Neural cell (in vitro differentiated cells): ENCODE measurements at regions not wholly inside any gene's neighbourhood (a gene's known extent, or its start where the extent isn't known, plus 50 kb on each side); places are given as distances from the start of the nearest gene placed in this dataset.
"Not testable (repeated sequence)": the region's sequence is repeated elsewhere in the genome, so short reads cannot be mapped to it uniquely, and the experiment has no call there.

Experiments used
- H2AFZ ChIP-seq: fragments of 200-600, 300-800 bp; sonication (generic), shearing (Covaris generic); 2 replicates; pipeline ENCODE4 v1.6.0; 2014; ENCODE audit warnings: low read depth, mild to moderate bottlenecking, antibody characterized with exemption, low read length, moderate library complexity
- H3F3A ChIP-seq: fragments of 200-600 bp; shearing (Covaris generic); 2 replicates; pipeline ENCODE4 v1.6.1; 2016; ENCODE audit warnings: mild to moderate bottlenecking, moderate library complexity, mixed read lengths, antibody characterized with exemption, low read length; ENCODE audit not compliant: insufficient read depth, poor library complexity, severe bottlenecking
- H3K27ac ChIP-seq: fragments of 200-600, 300-800 bp; sonication (generic), shearing (Covaris generic); 2 replicates; pipeline ENCODE4 v1.5.1; 2014; ENCODE audit warnings: mild to moderate bottlenecking, low read length, moderate library complexity
- H3K27me3 ChIP-seq: fragments of 300-800, 200-600 bp; sonication (generic), shearing (Covaris generic); 2 replicates; pipeline ENCODE4 v1.6.0; 2014; ENCODE audit warnings: mild to moderate bottlenecking, low read depth, low read length, moderate library complexity; ENCODE audit not compliant: insufficient read depth
- H3K36me3 ChIP-seq: fragments of 300-800, 200-600 bp; sonication (generic), shearing (Covaris generic); 2 replicates; pipeline ENCODE4 v1.5.1; 2014; ENCODE audit warnings: mild to moderate bottlenecking, antibody characterized with exemption, low read length, moderate library complexity; ENCODE audit not compliant: insufficient read depth
- H3K4me2 ChIP-seq: fragments of 300-800, 200-600 bp; sonication (generic), shearing (Covaris generic); 2 replicates; pipeline ENCODE4 v1.6.0; 2014; ENCODE audit warnings: mild to moderate bottlenecking, low read length
- H3K4me3 ChIP-seq: fragments of 300-800, 200-600 bp; sonication (generic), shearing (Covaris generic); 2 replicates; pipeline ENCODE4 v1.5.1; 2014; ENCODE audit warnings: mild to moderate bottlenecking, low read length, moderate library complexity
- H3K79me2 ChIP-seq: fragments of 200-600 bp; shearing (Covaris generic); replicated peaks from 2 replicates; pipeline ENCODE4 v1.6.0; 2014; ENCODE audit warnings: mild to moderate bottlenecking, low read length, moderate library complexity; ENCODE audit not compliant: insufficient read depth
- H3K9ac ChIP-seq: fragments of 300-800, 200-600 bp; sonication (generic), shearing (Covaris generic); 2 replicates; pipeline ENCODE4 v1.6.1; 2016; ENCODE audit warnings: mild to moderate bottlenecking, low read length, mixed read lengths
- H3K9me2 ChIP-seq: fragments of 200-600 bp; shearing (Covaris generic); 2 replicates; pipeline ENCODE4 v1.6.1; 2016; ENCODE audit warnings: mild to moderate bottlenecking, low read length, mixed read lengths; ENCODE audit not compliant: insufficient read depth
- H3K9me3 ChIP-seq: fragments of 200-600, 300-800 bp; sonication (generic), shearing (Covaris generic); 2 replicates; pipeline ENCODE4 v1.6.1; 2016; ENCODE audit warnings: mild to moderate bottlenecking, mixed run types, low read length, moderate library complexity, mixed read lengths
- H4K20me1 ChIP-seq: fragments of 200-600 bp; shearing (Covaris generic); 2 replicates; pipeline ENCODE4 v1.6.1; 2016; ENCODE audit warnings: mild to moderate bottlenecking, mixed run types; ENCODE audit not compliant: insufficient read depth
- EP300 ChIP-seq: fragments of 450-650 bp; conservative IDR thresholded peaks from 2 replicates; pipeline ENCODE4 v1.6.1; 2014; ENCODE audit warnings: antibody characterized with exemption, mild to moderate bottlenecking, moderate library complexity; ENCODE audit not compliant: poor library complexity, severe bottlenecking
- EZH2 ChIP-seq: fragments of 200-600, 300-800 bp; shearing (Covaris generic), sonication (generic); IDR thresholded peaks from 2 replicates; pipeline ENCODE4 v1.6.1; 2014; ENCODE audit warnings: antibody characterized with exemption, low read length, borderline replicate concordance, mild to moderate bottlenecking; ENCODE audit not compliant: insufficient read depth, poor library complexity, severe bottlenecking
- MXI1 ChIP-seq: fragments of 450-650 bp; conservative IDR thresholded peaks from 2 replicates; pipeline ENCODE4 v1.6.1; 2014; ENCODE audit warnings: antibody characterized with exemption, mild to moderate bottlenecking; ENCODE audit not compliant: poor library complexity, severe bottlenecking
- POLR2AphosphoS5 ChIP-seq: IDR thresholded peaks from 2 replicates; pipeline ENCODE4 v1.6.1; 2012
- RAD21 ChIP-seq: fragments of 450-650 bp; conservative IDR thresholded peaks from 2 replicates; pipeline ENCODE4 v1.6.1; 2014; ENCODE audit warnings: antibody characterized with exemption, mild to moderate bottlenecking, moderate library complexity
- SMC3 ChIP-seq: fragments of 450-650 bp; conservative IDR thresholded peaks from 2 replicates; pipeline ENCODE4 v1.6.1; 2014; ENCODE audit warnings: antibody characterized with exemption, mild to moderate bottlenecking, moderate library complexity; ENCODE audit not compliant: poor library complexity
- TAF1 ChIP-seq: IDR thresholded peaks from 2 replicates; pipeline ENCODE4 v1.6.1; 2012; ENCODE audit warnings: low read depth
- TF ChIP-seq, protein P1 (sequence below): IDR thresholded peaks from 2 replicates; pipeline ENCODE4 v1.6.1; 2012; ENCODE audit warnings: borderline replicate concordance
- TF ChIP-seq, protein P2 (sequence below): fragments of 450-650 bp; IDR thresholded peaks from 2 replicates; pipeline ENCODE4 v1.5.1; 2014; ENCODE audit warnings: antibody characterized with exemption, mild to moderate bottlenecking, moderate library complexity; ENCODE audit not compliant: poor library complexity, severe bottlenecking

DNA sequence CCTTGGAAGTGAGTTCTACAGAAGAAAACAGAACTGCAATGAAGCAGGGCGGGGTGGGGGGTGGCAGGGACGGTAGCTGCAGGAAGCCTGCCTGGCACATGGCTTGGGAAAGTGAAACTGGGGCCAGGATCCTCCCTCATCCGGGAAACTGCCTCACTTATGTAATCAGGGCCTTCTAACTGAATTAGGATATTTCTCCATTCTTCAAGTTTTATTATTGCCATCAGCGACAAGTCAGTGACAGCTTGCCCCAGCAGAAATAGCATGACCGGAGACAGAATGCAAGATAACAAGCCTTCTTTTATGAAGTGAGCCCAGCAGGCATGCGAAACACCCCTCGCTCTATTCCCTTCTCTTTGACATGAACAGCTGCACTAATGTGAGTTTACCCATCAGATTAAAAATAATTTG, 77.5 kb upstream of the CACUL1 start:
- Histone ChIP-seq H3F3A (no peaks in the 10 kb centered on the region), H3K9me2 (no peaks in the 10 kb centered on the region), H2AFZ (no peak overlapping the region), H3K27ac (no peak overlapping the region), H3K27me3 (no peaks in the 10 kb centered on the region), H3K79me2 (no peaks in the 10 kb centered on the region), H3K9ac (no peak overlapping the region), H4K20me1 (no peaks in the 10 kb centered on the region), H3K4me2 (no peak overlapping the region), H3K9me3 (no peaks in the 10 kb centered on the region), H3K36me3 (no peaks in the 10 kb centered on the region), H3K4me3 (no peak overlapping the region)
- TF ChIP-seq EZH2 (no peak), TAF1 (no peak), MXI1 (no peak), SMC3 (no peak), RAD21 (no peak), POLR2AphosphoS5 (no peak), EP300 (no peak)
- TF ChIP-seq, protein P1, sequence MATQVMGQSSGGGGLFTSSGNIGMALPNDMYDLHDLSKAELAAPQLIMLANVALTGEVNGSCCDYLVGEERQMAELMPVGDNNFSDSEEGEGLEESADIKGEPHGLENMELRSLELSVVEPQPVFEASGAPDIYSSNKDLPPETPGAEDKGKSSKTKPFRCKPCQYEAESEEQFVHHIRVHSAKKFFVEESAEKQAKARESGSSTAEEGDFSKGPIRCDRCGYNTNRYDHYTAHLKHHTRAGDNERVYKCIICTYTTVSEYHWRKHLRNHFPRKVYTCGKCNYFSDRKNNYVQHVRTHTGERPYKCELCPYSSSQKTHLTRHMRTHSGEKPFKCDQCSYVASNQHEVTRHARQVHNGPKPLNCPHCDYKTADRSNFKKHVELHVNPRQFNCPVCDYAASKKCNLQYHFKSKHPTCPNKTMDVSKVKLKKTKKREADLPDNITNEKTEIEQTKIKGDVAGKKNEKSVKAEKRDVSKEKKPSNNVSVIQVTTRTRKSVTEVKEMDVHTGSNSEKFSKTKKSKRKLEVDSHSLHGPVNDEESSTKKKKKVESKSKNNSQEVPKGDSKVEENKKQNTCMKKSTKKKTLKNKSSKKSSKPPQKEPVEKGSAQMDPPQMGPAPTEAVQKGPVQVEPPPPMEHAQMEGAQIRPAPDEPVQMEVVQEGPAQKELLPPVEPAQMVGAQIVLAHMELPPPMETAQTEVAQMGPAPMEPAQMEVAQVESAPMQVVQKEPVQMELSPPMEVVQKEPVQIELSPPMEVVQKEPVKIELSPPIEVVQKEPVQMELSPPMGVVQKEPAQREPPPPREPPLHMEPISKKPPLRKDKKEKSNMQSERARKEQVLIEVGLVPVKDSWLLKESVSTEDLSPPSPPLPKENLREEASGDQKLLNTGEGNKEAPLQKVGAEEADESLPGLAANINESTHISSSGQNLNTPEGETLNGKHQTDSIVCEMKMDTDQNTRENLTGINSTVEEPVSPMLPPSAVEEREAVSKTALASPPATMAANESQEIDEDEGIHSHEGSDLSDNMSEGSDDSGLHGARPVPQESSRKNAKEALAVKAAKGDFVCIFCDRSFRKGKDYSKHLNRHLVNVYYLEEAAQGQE, result no peak
- TF ChIP-seq, protein P2, sequence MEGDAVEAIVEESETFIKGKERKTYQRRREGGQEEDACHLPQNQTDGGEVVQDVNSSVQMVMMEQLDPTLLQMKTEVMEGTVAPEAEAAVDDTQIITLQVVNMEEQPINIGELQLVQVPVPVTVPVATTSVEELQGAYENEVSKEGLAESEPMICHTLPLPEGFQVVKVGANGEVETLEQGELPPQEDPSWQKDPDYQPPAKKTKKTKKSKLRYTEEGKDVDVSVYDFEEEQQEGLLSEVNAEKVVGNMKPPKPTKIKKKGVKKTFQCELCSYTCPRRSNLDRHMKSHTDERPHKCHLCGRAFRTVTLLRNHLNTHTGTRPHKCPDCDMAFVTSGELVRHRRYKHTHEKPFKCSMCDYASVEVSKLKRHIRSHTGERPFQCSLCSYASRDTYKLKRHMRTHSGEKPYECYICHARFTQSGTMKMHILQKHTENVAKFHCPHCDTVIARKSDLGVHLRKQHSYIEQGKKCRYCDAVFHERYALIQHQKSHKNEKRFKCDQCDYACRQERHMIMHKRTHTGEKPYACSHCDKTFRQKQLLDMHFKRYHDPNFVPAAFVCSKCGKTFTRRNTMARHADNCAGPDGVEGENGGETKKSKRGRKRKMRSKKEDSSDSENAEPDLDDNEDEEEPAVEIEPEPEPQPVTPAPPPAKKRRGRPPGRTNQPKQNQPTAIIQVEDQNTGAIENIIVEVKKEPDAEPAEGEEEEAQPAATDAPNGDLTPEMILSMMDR, result no peak

DNA sequence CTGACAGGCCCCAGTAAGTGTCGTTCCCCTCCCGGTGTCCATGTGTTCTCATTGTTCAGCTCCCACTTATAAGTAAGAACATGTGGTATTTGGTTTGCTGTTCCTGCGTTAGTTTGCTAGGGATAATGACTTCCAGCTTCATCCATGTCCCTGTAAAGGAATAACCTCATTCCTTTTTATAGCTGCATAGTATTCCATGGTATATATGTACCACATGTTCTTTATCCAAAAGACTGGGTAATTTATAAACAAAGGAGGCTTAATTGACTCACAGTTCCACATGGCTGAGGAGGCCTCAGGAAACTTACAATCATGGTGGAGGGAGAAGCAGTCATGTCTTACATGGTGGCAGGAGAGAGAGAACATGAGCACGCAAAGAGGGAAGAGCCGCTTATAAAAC, 79.6 kb upstream of the CACUL1 start:
- not testable (repeated sequence) for H2AFZ ChIP-seq, H3K36me3 ChIP-seq, H3K9me2 ChIP-seq, H3K27me3 ChIP-seq, H4K20me1 ChIP-seq, H3K27ac ChIP-seq, H3F3A ChIP-seq, H3K4me3 ChIP-seq, H3K79me2 ChIP-seq, H3K9me3 ChIP-seq, H3K9ac ChIP-seq, H3K4me2 ChIP-seq

DNA sequence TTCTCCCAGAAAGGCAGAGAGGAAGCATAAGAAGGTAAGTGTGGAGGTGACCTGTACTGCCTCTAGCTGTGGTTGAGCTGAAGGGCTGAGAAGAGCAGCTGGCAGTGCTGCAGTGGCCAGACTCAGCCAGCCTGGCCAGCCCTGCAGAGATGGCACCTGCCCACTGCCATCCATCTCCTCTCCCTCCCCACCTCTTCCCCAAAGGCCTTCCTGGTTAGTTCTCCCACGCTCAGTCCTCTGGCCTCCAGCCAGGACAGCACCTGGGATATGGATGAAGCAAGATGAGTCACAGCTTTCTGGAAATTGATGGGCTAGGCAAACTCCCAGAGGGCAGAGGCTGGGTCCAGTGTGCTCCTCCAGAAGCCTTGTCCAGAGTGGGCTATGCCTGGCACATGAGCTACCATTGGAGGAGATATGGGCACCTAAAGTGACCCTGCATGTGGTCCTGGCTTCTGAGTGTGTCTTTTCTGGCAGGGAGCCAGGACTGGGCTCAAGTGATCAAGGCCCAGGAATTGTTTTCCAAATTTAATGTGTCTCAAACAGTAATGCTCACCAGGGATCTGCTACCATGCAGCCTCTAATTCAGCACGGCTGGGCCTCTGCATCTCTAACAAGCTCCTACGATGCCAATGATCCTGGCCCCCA, 81.0 kb upstream of the CACUL1 start:
- Histone ChIP-seq H3K36me3 (no peaks in the 10 kb centered on the region), H3F3A (no peaks in the 10 kb centered on the region), H3K4me2 (no peak overlapping the region), H3K27ac (no peak overlapping the region), H3K9ac (no peak overlapping the region), H3K4me3 (no peak overlapping the region), H4K20me1 (no peaks in the 10 kb centered on the region), H2AFZ (no peak overlapping the region), H3K79me2 (no peaks in the 10 kb centered on the region), H3K27me3 (no peaks in the 10 kb centered on the region), H3K9me2 (no peaks in the 10 kb centered on the region), H3K9me3 (no peaks in the 10 kb centered on the region)
- TF ChIP-seq EP300 (no peak), POLR2AphosphoS5 (no peak), RAD21 (no peak), EZH2 (no peak), MXI1 (no peak), TAF1 (no peak), SMC3 (no peak)
- TF ChIP-seq, protein P1, result no peak
- TF ChIP-seq, protein P2, result no peak
